ENCODE measurements at regions not wholly inside any gene's neighbourhood (a gene's known extent, or its start where the extent isn't known, plus 50 kb on each side); places are given as distances from the start of the nearest gene placed in this dataset.

GRCh38 chr14:51548187-51548586 is 103.5 kb upstream of the FRMD6 start:
- TF ChIP-seq CTCF (conservative IDR thresholded peaks at IDR 0.05 in 1 of 2, IDR thresholded peaks at IDR 0.05 in 1 of 2; ENCODE audit: low read depth in 1 of 2, low read length in 2 of 2): no peak
- TF ChIP-seq EZH2 (IDR thresholded peaks at IDR 0.05; ENCODE audit: low read length, missing control alignments): no peak

All from fibroblast of lung (primary cell).